ENCODE measurements at regions not wholly inside any gene's neighbourhood (a gene's known extent, or its start where the extent isn't known, plus 50 kb on each side); places are given as distances from the start of the nearest gene placed in this dataset.

DNA sequence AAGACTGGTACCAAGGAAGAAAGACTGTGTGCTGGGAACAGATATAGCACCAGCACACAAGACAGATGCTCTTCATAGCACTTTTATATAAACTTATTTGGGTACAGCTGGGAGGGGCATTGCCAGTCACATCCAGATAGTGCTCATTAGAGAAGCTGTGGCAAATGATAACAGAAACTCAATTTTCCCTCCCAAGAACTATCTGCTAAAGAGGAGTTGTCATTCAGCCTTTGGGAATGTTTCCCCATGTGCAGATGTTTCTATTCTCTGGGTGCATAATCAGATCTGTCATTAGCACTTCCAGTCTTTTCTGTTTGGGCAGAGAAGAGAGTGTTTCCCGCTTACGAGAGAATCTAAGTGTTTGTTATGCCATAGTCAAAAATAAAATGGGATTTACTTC lies 714.9 kb upstream of the MDGA2 start:
- TF ChIP-seq, protein P1, sequence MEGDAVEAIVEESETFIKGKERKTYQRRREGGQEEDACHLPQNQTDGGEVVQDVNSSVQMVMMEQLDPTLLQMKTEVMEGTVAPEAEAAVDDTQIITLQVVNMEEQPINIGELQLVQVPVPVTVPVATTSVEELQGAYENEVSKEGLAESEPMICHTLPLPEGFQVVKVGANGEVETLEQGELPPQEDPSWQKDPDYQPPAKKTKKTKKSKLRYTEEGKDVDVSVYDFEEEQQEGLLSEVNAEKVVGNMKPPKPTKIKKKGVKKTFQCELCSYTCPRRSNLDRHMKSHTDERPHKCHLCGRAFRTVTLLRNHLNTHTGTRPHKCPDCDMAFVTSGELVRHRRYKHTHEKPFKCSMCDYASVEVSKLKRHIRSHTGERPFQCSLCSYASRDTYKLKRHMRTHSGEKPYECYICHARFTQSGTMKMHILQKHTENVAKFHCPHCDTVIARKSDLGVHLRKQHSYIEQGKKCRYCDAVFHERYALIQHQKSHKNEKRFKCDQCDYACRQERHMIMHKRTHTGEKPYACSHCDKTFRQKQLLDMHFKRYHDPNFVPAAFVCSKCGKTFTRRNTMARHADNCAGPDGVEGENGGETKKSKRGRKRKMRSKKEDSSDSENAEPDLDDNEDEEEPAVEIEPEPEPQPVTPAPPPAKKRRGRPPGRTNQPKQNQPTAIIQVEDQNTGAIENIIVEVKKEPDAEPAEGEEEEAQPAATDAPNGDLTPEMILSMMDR (IDR thresholded peaks at IDR 0.05; ENCODE audit: low read length), result no peak
- no peak for TF ChIP-seq EZH2 (IDR thresholded peaks at IDR 0.05; ENCODE audit: borderline replicate concordance, low read length)
